Keratinocyte (primary cell): ENCODE measurements at regions not wholly inside any gene's neighbourhood (a gene's known extent, or its start where the extent isn't known, plus 50 kb on each side); places are given as distances from the start of the nearest gene placed in this dataset.

Experiments used
- DNase-seq: peaks from one replicate; pipeline ENCODE4 v3.0.0-alpha.2; 2011; ENCODE audit warnings: low read depth, missing footprints, low spot score
- FAIRE-seq: peaks from 2 replicates; lab custom pipeline; 2011; peaks lifted over from hg19 to GRCh38; lab: Jason Lieb, UNC
- H2AFZ ChIP-seq: 2 replicates; pipeline ENCODE4 v1.6.0; 2012; ENCODE audit warnings: low read length, control low read depth, inconsistent platforms; ENCODE audit not compliant: control insufficient read depth
- H3K27ac ChIP-seq: 2 replicates; pipeline ENCODE4 v1.5.1; 2011; ENCODE audit warnings: low read length; ENCODE audit not compliant: control insufficient read depth, insufficient read depth
- H3K27me3 ChIP-seq: 3 replicates; pipeline ENCODE4 v1.6.0; 2011; ENCODE audit warnings: low read length; ENCODE audit not compliant: control insufficient read depth, insufficient read depth; ENCODE audit errors: extremely low read depth
- H3K36me3 ChIP-seq, 2 experiments: 2 replicates in 1 of 2; 3 replicates in 1 of 2; pipeline ENCODE4 v1.5.1; 2011; ENCODE audit warnings: low read length in 2 of 2, mild to moderate bottlenecking in 1 of 2; ENCODE audit not compliant: control insufficient read depth in 2 of 2, insufficient read depth in 2 of 2; ENCODE audit errors: extremely low read depth in 1 of 2
- H3K4me1 ChIP-seq: 3 replicates; pipeline ENCODE4 v1.5.1; 2011; ENCODE audit warnings: low read length; ENCODE audit not compliant: control insufficient read depth, insufficient read depth; ENCODE audit errors: extremely low read depth
- H3K4me2 ChIP-seq: 3 replicates; pipeline ENCODE4 v1.6.0; 2011; ENCODE audit warnings: low read depth, low read length; ENCODE audit not compliant: control insufficient read depth, insufficient read depth; ENCODE audit errors: extremely low read depth
- H3K4me3 ChIP-seq, 3 experiments: fragments of 200-600 bp in 1 of 3; sonication (generic) in 1 of 3; 2 replicates in 2 of 3; 3 replicates in 1 of 3; pipeline ENCODE4 v1.5.1; 2011 to 2016; ENCODE audit warnings: low read length in 3 of 3, mild to moderate bottlenecking in 3 of 3, control low read depth in 2 of 3, inconsistent platforms in 1 of 3, low read depth in 1 of 3, mixed read lengths in 1 of 3, mixed run types in 1 of 3, moderate library complexity in 1 of 3; ENCODE audit not compliant: control insufficient read depth in 2 of 3, insufficient read depth in 2 of 3; ENCODE audit errors: extremely low read depth in 1 of 3
- H3K79me2 ChIP-seq: 2 replicates; pipeline ENCODE4 v1.6.0; 2012; ENCODE audit warnings: low read length; ENCODE audit not compliant: control insufficient read depth, insufficient read depth
- H3K9ac ChIP-seq: 3 replicates; pipeline ENCODE4 v1.6.0; 2011; ENCODE audit warnings: low read length; ENCODE audit not compliant: control insufficient read depth, insufficient read depth; ENCODE audit errors: extremely low read depth
- H3K9me1 ChIP-seq: 3 replicates; pipeline ENCODE4 v1.6.0; 2011; ENCODE audit warnings: low read length; ENCODE audit not compliant: control insufficient read depth, insufficient read depth; ENCODE audit errors: extremely low read depth
- H3K9me3 ChIP-seq: 2 replicates; pipeline ENCODE4 v1.5.1; 2012; ENCODE audit warnings: low read depth, low read length; ENCODE audit not compliant: control insufficient read depth
- H4K20me1 ChIP-seq: 3 replicates; pipeline ENCODE4 v1.6.0; 2011; ENCODE audit warnings: low read length; ENCODE audit not compliant: control insufficient read depth, insufficient read depth; ENCODE audit errors: extremely low read depth
- EZH2 ChIP-seq: IDR thresholded peaks from one replicate; pipeline ENCODE4 v1.6.1; 2012; ENCODE audit warnings: inconsistent platforms, mild to moderate bottlenecking, low read length, moderate library complexity
- dilution Hi-C: fragments of 300-500 bp; cut with MboI; formaldehyde crosslinking; loops from one replicate; pipeline ENCODE4 v1.7.0; 2020; ENCODE audit warnings: low sequenced_read_pairs; ENCODE audit not compliant: extremely low pct_ligation_motif_present
- TF ChIP-seq, protein P1 (sequence below), 3 experiments: IDR thresholded peaks in 1 of 3; conservative IDR thresholded peaks in 1 of 3; optimal IDR thresholded peaks in 1 of 3; 2 replicates in 2 of 3; 3 replicates in 1 of 3; pipeline versions ENCODE3 to v1.5.1; 2011; ENCODE audit warnings: low read length in 3 of 3, mild to moderate bottlenecking in 3 of 3, moderate library complexity in 2 of 3, control low read depth in 1 of 3, inconsistent platforms in 1 of 3; ENCODE audit not compliant: insufficient read depth in 2 of 3; ENCODE audit errors: extremely low read depth in 1 of 3

DNA sequence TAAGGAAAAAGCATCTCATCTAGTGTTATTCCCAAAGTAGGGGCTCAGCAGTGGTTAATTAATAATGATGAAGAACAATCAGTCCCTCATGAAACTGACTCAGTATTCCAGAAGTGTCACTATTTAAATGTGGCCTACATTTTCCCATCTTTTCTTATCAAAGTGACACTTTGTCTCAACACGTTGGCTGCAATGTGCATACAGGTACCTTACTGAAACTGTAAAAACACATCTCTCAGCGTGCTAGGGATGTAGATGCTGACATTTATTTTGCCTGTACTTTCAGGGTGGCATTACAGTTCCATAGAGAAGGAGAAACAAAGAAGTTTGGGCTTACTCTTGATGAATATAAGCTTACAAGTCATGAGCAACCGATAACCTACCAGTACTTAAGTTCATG lies 58.3 kb upstream of the FAT3 start:
- H3K4me2 ChIP-seq: no peak overlapping the region
- no peaks in the 10 kb centered on the region for H3K36me3 ChIP-seq
- no peak for DNase-seq
- H3K4me3 ChIP-seq: no peak overlapping the region
- no peak overlapping the region for H2AFZ ChIP-seq
- dilution Hi-C loops: no loop called here
- no peaks in the 10 kb centered on the region for H3K27me3 ChIP-seq
- H3K4me1 ChIP-seq: no peaks in the 10 kb centered on the region
- no peaks in the 10 kb centered on the region for H4K20me1 ChIP-seq
- H3K27ac ChIP-seq: no peak overlapping the region
- H3K9me3 ChIP-seq: no peaks in the 10 kb centered on the region
- FAIRE-seq: no peak
- H3K79me2 ChIP-seq: no peaks in the 10 kb centered on the region
- H3K9me1 ChIP-seq: no peaks in the 10 kb centered on the region
- no peak overlapping the region for H3K9ac ChIP-seq
- TF ChIP-seq, protein P1, sequence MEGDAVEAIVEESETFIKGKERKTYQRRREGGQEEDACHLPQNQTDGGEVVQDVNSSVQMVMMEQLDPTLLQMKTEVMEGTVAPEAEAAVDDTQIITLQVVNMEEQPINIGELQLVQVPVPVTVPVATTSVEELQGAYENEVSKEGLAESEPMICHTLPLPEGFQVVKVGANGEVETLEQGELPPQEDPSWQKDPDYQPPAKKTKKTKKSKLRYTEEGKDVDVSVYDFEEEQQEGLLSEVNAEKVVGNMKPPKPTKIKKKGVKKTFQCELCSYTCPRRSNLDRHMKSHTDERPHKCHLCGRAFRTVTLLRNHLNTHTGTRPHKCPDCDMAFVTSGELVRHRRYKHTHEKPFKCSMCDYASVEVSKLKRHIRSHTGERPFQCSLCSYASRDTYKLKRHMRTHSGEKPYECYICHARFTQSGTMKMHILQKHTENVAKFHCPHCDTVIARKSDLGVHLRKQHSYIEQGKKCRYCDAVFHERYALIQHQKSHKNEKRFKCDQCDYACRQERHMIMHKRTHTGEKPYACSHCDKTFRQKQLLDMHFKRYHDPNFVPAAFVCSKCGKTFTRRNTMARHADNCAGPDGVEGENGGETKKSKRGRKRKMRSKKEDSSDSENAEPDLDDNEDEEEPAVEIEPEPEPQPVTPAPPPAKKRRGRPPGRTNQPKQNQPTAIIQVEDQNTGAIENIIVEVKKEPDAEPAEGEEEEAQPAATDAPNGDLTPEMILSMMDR (optimal IDR thresholded peaks at IDR 0.05 in 1 of 3, IDR thresholded peaks at IDR 0.05 in 1 of 3, conservative IDR thresholded peaks at IDR 0.05 in 1 of 3; ENCODE audit: extremely low read depth in 1 of 3, insufficient read depth in 2 of 3, low read length in 3 of 3): no peak
- no peak for TF ChIP-seq EZH2

GRCh38 chr11:92163879-92164278 lies 60.7 kb upstream of the FAT3 start:
- Histone ChIP-seq H3K79me2 (no peaks in the 10 kb centered on the region), H3K27me3 (no peaks in the 10 kb centered on the region), H3K4me2 (no peak overlapping the region), H4K20me1 (no peaks in the 10 kb centered on the region), H3K4me1 (no peaks in the 10 kb centered on the region), H3K36me3 (no peaks in the 10 kb centered on the region), H3K9me1 (no peaks in the 10 kb centered on the region), H3K9ac (no peak overlapping the region), H2AFZ (no peak overlapping the region), H3K9me3 (no peaks in the 10 kb centered on the region), H3K4me3 (no peak overlapping the region), H3K27ac (no peak overlapping the region)
- TF ChIP-seq, protein P1 (optimal IDR thresholded peaks at IDR 0.05 in 1 of 3, IDR thresholded peaks at IDR 0.05 in 1 of 3, conservative IDR thresholded peaks at IDR 0.05 in 1 of 3; ENCODE audit: extremely low read depth in 1 of 3, insufficient read depth in 2 of 3, low read length in 3 of 3): no peak
- no peak for TF ChIP-seq EZH2
- FAIRE-seq (no peak), DNase-seq (no peak)
- dilution Hi-C loops: no loop called here
